Iris pigment epithelial cell (primary cell): ENCODE measurements at regions not wholly inside any gene's neighbourhood (a gene's known extent, or its start where the extent isn't known, plus 50 kb on each side); places are given as distances from the start of the nearest gene placed in this dataset.

Experiments
- DNase-seq: peaks from one replicate; pipeline ENCODE4 v3.0.0-alpha.2; 2011; ENCODE audit warnings: low read depth

- DNase-seq = no peak
Observed at GRCh38 chr1:30360281-30360680, 363.1 kb downstream of the MATN1 start.

- DNase-seq = no peak
Observed at GRCh38 chr1:30359539-30360220, 363.7 kb downstream of the MATN1 start.

DNA sequence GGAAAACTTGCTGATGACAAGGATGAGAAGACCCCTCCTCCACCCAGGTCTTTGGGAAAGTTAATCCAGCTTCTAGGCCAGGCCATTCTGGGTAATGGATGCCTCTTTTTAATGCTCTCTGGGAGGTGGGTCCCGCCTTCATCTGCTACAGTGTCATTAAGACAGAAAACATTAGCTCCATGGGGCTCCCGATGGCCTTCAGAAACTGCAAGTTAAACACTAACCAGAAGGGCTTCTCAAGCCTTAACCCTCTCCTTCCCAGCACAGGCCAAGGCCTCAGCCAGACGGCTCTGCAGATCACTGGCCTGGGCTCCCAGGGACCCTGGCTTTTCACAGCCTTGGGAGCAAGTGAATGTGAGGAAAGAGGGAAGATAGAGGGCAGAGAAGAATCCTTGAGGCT lies 364.9 kb downstream of the MATN1 start:
- no peak for DNase-seq

DNA sequence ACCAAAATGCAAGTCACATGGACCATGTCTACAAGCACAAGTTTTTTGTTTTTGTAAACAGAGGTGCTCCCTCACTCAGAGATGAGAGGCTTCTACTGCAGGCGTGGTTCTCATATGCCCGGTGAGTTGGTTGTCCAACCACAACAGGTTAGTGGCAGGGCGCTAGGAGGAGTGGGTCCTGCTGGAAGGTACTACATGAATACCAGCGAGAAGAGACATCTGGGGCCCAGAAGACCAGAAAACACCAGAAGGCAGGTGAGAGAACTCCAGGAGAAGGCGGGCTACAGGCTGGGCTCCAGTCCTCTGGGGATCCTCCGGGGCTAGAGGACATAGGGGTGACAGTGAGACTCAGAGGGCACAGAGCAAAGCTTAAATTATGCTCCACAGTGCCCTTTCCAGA lies 366.5 kb downstream of the MATN1 start:
- no peak for DNase-seq

GRCh38 chr1:30354410-30354809 lies 369.0 kb downstream of the MATN1 start:
- no peak for DNase-seq

DNA sequence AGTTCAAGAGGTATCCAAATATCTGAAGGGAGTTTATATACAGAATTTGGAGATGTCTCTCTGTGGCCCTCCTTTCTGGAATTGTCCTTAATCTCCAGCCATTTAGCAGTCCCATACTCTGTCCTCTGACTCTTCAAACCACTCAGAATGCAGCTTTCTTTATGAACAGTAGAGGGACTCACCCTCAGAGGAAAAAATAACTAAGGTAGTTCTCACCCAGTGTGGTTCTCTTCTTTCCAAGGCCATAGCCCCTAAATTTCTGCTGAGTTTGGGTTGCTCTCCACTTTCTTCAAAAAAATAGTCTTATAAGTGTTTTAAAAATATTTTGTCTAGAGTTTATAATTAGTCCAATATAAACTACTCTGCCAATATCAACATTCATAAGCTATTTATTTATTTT lies 369.7 kb downstream of the MATN1 start:
- DNase-seq = no peak

DNA sequence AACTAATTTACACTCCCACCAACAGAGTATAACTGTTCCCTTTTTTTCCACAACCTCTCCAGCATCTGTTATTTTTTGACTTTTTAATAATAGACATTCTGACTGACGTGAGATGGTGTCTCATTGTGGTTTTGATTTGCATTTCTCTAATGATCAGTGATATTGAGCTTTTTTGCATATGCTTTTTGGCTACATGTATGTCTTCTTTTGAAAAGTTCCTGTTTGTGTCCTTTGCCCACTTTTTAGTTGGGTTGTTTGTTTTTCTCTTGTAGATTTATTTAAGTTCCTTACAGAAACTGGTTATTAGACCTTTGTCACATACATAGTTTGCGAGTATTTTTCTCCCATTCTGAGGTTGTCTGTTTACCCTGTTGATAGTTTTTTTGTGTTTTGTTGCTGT lies 375.2 kb downstream of the MATN1 start:
- DNase-seq = no peak

- no peak for DNase-seq
Observed at GRCh38 chr1:30345491-30346130, 377.8 kb downstream of the MATN1 start.

GRCh38 chr1:30343562-30343961 lies 379.8 kb downstream of the MATN1 start:
- DNase-seq = no peak

GRCh38 chr1:30342535-30343141 lies 380.7 kb downstream of the MATN1 start:
- no peak for DNase-seq

DNA sequence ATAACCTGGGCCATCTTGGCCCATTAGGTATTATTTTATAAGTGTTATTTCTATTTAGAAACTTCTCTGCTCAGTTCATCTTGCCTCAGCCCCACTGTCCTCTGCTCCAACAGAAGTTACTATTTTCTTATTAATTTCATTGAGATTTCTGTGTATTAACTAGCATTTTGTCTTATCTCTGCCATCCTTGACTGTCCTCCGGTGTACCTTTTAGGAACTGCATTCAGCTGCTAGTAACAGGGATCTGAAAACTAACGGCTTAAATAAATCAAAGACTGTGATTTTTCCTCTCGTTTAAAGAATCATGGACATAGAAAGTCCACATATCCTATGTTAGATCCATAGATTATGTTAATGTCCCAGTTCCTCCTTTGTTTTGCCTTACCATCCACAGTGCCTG lies 382.5 kb downstream of the MATN1 start:
- DNase-seq = no peak

DNA sequence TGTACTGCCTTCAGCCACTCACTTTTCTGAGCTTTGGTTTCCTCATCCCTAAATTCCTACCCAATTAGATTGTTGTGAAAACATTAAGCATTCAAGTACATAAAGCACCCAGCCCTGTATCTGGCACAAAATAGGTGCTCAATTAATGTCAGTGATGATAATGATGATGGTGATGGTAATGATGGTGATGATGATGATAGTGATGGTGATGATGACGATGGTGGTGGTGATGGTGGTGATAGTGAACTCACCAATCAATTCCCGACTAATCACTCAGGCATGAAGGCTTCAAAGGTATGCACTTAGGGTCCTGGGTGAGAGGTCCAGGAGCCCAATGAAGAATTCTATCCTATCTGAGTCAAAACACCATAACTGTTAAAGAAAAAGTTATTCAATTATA lies 383.5 kb downstream of the MATN1 start:
- DNase-seq = no peak

DNA sequence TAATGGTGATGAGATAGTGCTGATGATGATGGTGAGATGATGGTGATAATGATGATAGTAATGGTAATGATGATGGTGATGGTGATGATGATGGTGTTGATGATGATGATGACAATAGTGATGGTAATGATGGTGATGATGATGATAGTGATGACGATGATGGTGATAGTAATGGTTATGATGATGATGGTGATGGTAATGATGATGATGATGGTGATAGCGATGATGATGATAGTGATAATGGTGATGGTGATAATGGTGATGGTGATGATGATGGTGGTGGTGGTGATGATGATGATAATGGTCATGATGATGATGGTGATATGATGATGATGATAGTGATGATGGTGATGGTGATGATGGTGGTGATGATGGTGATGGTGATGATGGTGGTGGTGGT lies 384.6 kb downstream of the MATN1 start:
- DNase-seq = no peak

- DNase-seq = no peak
Observed at GRCh38 chr1:30337324-30337620, 386.1 kb downstream of the MATN1 start.

- no peak for DNase-seq
Observed at GRCh38 chr1:30336550-30337323, 386.6 kb downstream of the MATN1 start.

DNA sequence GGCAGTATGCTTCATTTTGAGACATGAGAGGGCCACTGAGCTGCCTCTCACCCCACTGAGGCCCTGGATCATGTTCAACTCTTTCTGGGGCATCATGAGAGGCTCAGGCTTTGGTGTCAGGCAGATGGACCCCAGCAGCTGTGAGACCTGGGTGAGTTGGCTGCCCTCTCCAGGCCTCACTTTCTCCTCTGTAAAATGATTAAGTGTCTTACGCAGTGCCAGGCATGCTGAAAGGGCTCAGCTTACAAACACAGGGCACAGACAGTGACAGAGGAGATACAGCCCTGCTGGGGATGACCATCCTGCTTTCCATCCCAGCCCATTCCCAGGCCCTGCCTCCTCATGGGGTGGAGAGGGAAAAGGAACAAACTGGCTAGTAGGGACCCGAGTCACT lies 387.4 kb downstream of the MATN1 start:
- no peak for DNase-seq

DNA sequence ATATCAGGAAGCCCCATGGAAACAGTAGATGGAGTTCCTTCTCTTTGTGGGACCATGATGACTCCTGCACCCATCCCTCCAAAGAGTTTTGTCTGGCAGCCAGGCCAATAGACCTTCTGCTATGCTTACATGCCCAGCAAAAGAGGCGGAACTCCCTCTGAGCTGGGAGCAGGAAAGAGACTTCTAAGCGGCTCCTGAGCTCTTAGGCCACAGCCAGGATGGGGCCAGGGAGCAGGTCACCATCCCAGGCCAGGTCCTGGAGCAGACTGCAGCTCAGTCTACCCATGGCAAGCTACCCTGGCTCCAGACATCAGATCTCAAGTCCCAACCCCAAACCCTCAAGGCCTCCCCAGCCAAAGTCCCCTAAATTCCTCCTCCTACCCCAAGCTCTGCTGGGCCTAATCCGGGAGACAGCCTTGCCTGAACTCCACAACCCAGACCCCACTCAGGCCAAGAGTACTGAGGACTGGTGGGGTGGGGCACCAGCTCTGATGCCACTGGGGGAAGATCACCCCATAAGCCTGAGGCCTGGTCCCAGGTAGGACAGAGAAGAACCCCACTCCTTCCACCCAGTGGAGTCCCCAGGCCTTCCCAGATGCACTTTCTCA lies 387.9 kb downstream of the MATN1 start:
- DNase-seq = no peak

GRCh38 chr1:30334767-30335166 lies 388.6 kb downstream of the MATN1 start:
- DNase-seq = no peak

DNA sequence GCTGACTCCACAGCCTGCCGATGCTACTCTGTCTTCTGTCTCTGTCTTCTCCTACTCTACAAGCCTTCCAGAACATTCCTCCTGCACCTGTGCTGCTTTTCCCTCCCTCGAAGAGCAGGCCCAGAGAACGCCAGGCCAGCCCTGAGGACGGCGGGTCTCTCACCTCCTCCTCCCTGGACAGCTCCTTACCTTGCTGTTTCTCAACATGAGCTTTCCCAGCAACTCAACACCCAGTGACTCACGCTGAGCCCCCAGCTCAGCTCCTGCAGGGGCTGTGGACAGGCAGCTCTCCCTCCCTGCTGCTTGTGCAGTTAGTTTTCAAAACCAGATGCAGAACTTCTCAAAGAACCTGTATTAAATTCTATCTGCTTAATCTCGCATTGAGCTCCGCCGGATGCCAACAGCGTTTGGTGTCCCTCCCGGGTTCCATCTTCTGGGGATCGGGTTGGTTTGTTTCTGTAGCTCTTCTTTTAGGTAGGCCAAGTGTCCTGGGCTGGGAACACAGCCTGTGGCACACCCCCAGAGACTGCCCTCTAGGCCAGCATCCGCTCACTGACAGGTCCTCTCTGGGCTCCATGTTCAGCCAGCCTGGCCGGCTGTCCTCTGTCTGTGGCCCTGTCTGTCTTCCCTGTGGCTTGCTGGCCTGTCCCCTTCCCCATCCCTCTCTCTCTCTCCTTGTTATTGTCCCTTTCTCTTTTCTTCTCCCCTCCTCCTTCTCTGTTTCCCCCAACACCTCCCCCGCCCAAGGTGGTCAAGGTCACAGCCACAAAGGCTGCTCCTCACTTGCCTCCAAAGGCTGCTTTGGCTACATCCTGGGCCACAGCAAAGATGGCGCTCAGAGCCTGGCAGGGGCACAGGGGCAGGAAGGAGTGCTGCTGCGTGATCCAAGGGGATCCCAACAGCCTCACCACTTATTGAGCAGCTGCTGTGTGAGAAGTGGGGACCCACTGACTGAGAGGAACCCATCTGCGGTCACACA lies 391.0 kb downstream of the MATN1 start:
- DNase-seq = no peak

- no peak for DNase-seq
Observed at GRCh38 chr1:30331415-30332065, 391.8 kb downstream of the MATN1 start.

- no peak for DNase-seq
Observed at GRCh38 chr1:30330644-30331043, 392.7 kb downstream of the MATN1 start.
